OCI-LY1 (cell line): ENCODE measurements at regions not wholly inside any gene's neighbourhood (a gene's known extent, or its start where the extent isn't known, plus 50 kb on each side); places are given as distances from the start of the nearest gene placed in this dataset.

Source experiments
- H2AFZ ChIP-seq: fragments of 200-600 bp; sonication (generic), shearing (Covaris generic); 2 replicates; pipeline ENCODE4 v1.6.0; 2014; ENCODE audit warnings: antibody characterized with exemption, mild to moderate bottlenecking, low read length
- H3F3A ChIP-seq: fragments of 200-600 bp; sonication (generic), shearing (Covaris generic); 2 replicates; pipeline ENCODE4 v1.6.0; 2014; ENCODE audit warnings: mild to moderate bottlenecking, antibody characterized with exemption, low read length, moderate library complexity; ENCODE audit not compliant: insufficient read depth
- H3K27ac ChIP-seq: fragments of 200-600 bp; sonication (generic); 2 replicates; pipeline ENCODE4 v1.5.1; 2014; ENCODE audit warnings: low read length, mixed run types, mild to moderate bottlenecking, low read depth; ENCODE audit not compliant: poor library complexity, severe bottlenecking
- H3K27me3 ChIP-seq: fragments of 200-600 bp; sonication (generic); 2 replicates; pipeline ENCODE4 v1.6.0; 2014; ENCODE audit warnings: antibody characterized with exemption, mild to moderate bottlenecking, low read length, moderate library complexity; ENCODE audit not compliant: insufficient read depth
- H3K36me3 ChIP-seq: fragments of 200-600 bp; sonication (generic); 2 replicates; pipeline ENCODE4 v1.6.1; 2014; ENCODE audit warnings: mild to moderate bottlenecking, antibody characterized with exemption, low read length, moderate library complexity, mixed read lengths; ENCODE audit not compliant: insufficient read depth
- H3K4me1 ChIP-seq: fragments of 200-600 bp; sonication (generic); 2 replicates; pipeline ENCODE4 v1.5.1; 2014; ENCODE audit warnings: mild to moderate bottlenecking, low read length, moderate library complexity; ENCODE audit not compliant: insufficient read depth, severe bottlenecking
- H3K4me2 ChIP-seq: fragments of 200-600 bp; sonication (generic), shearing (Covaris generic); 2 replicates; pipeline ENCODE4 v1.6.1; 2014; ENCODE audit warnings: low read length
- H3K4me3 ChIP-seq: fragments of 200-600 bp; sonication (generic); 2 replicates; pipeline ENCODE4 v1.5.1; 2014; ENCODE audit warnings: low read length, low read depth, mild to moderate bottlenecking, mixed read lengths; ENCODE audit not compliant: poor library complexity, severe bottlenecking
- H3K79me2 ChIP-seq: fragments of 200-600 bp; shearing (Covaris generic); 2 replicates; pipeline ENCODE4 v1.6.1; 2016; ENCODE audit warnings: mixed run types, low read length, mixed read lengths; ENCODE audit not compliant: insufficient read depth
- H3K9ac ChIP-seq: fragments of 200-600 bp; sonication (generic), shearing (Covaris generic); 2 replicates; pipeline ENCODE4 v1.6.1; 2014; ENCODE audit warnings: mild to moderate bottlenecking, low read length, mixed read lengths
- H3K9me2 ChIP-seq: fragments of 200-600 bp; sonication (generic), shearing (Covaris generic); 2 replicates; pipeline ENCODE4 v1.6.1; 2014; ENCODE audit warnings: low read depth, mild to moderate bottlenecking, low read length, mixed read lengths
- H3K9me3 ChIP-seq: fragments of 200-600 bp; shearing (Covaris generic); 2 replicates; pipeline ENCODE4 v1.6.1; 2014; ENCODE audit warnings: low read length, mixed read lengths
- H4K20me1 ChIP-seq: fragments of 200-600 bp; sonication (generic), shearing (Covaris generic); 2 replicates; pipeline ENCODE4 v1.6.0; 2016; ENCODE audit warnings: mild to moderate bottlenecking, low read length; ENCODE audit not compliant: insufficient read depth
- EZH2 ChIP-seq: fragments of 200-600 bp; sonication (generic), shearing (Covaris generic); IDR thresholded peaks from 2 replicates; pipeline ENCODE4 v1.8.0; 2017; ENCODE audit warnings: borderline replicate concordance, mixed run types, mild to moderate bottlenecking, antibody characterized with exemption, low read length, moderate library complexity, mixed read lengths
- TF ChIP-seq, protein P1 (sequence below): fragments of 200-600 bp; sonication (generic), shearing (Covaris generic); IDR thresholded peaks from 2 replicates; pipeline ENCODE4 v1.5.1; 2017; ENCODE audit warnings: mild to moderate bottlenecking, antibody characterized with exemption, low read length, moderate library complexity, mixed read lengths

GRCh38 chr6:165831812-165832510, 168.9 kb upstream of the PDE10A start:
- H2AFZ ChIP-seq, result no peak overlapping the region
- TF ChIP-seq EZH2, result no peak
- TF ChIP-seq, protein P1, sequence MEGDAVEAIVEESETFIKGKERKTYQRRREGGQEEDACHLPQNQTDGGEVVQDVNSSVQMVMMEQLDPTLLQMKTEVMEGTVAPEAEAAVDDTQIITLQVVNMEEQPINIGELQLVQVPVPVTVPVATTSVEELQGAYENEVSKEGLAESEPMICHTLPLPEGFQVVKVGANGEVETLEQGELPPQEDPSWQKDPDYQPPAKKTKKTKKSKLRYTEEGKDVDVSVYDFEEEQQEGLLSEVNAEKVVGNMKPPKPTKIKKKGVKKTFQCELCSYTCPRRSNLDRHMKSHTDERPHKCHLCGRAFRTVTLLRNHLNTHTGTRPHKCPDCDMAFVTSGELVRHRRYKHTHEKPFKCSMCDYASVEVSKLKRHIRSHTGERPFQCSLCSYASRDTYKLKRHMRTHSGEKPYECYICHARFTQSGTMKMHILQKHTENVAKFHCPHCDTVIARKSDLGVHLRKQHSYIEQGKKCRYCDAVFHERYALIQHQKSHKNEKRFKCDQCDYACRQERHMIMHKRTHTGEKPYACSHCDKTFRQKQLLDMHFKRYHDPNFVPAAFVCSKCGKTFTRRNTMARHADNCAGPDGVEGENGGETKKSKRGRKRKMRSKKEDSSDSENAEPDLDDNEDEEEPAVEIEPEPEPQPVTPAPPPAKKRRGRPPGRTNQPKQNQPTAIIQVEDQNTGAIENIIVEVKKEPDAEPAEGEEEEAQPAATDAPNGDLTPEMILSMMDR, result no peak
- no peaks in the 10 kb centered on the region for H3F3A ChIP-seq
- H3K27ac ChIP-seq, result no peak overlapping the region
- no peak overlapping the region for H3K9ac ChIP-seq
- H3K4me1 ChIP-seq, result no peaks in the 10 kb centered on the region
- no peaks in the 10 kb centered on the region for H4K20me1 ChIP-seq
- H3K79me2 ChIP-seq, result no peaks in the 10 kb centered on the region
- no peaks in the 10 kb centered on the region for H3K36me3 ChIP-seq
- no peaks in the 10 kb centered on the region for H3K9me3 ChIP-seq
- no peaks in the 10 kb centered on the region for H3K9me2 ChIP-seq
- no peaks in the 10 kb centered on the region for H3K27me3 ChIP-seq
- H3K4me2 ChIP-seq, result no peak overlapping the region
- no peak overlapping the region for H3K4me3 ChIP-seq

DNA sequence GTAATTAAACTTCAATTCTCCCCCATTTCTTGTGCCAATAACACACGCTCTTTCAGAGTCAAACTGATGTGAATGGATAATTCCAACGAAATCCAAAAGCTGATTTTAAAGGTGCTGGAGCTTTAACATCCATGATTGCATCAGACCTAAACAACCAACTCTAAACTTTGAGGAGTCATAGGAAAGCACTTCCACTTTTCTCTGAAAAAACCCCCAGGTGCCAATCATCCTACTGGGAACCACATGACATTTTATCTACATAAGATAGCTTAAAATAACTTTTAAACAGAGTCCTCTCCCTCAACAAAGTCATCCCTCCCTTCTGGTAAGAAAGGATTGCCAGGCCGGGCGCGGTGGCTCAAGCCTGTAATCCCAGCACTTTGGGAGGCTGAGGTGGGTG, 167.7 kb upstream of the PDE10A start:
- H3K27me3 ChIP-seq, result no peaks in the 10 kb centered on the region
- H3K9ac ChIP-seq, result no peak overlapping the region
- no peak for TF ChIP-seq EZH2
- TF ChIP-seq, protein P1, result no peak
- no peaks in the 10 kb centered on the region for H3K36me3 ChIP-seq
- H4K20me1 ChIP-seq, result no peaks in the 10 kb centered on the region
- H3K4me1 ChIP-seq, result no peaks in the 10 kb centered on the region
- H3K9me2 ChIP-seq, result no peaks in the 10 kb centered on the region
- H2AFZ ChIP-seq, result no peak overlapping the region
- H3K9me3 ChIP-seq, result no peaks in the 10 kb centered on the region
- no peak overlapping the region for H3K4me2 ChIP-seq
- H3F3A ChIP-seq, result no peaks in the 10 kb centered on the region
- H3K4me3 ChIP-seq, result no peak overlapping the region
- no peaks in the 10 kb centered on the region for H3K79me2 ChIP-seq
- no peak overlapping the region for H3K27ac ChIP-seq

GRCh38 chr6:165829376-165829775, 166.3 kb upstream of the PDE10A start:
- no peaks in the 10 kb centered on the region for H3F3A ChIP-seq
- H3K79me2 ChIP-seq, result no peaks in the 10 kb centered on the region
- no peaks in the 10 kb centered on the region; the same call in 1 of the 2 replicates for H3K27me3 ChIP-seq
- no peak overlapping the region for H3K9ac ChIP-seq
- H4K20me1 ChIP-seq, result no peaks in the 10 kb centered on the region
- TF ChIP-seq, protein P1, result no peak
- no peak for TF ChIP-seq EZH2
- H3K4me3 ChIP-seq, result no peak overlapping the region
- H3K9me3 ChIP-seq, result no peaks in the 10 kb centered on the region
- H2AFZ ChIP-seq, result no peak overlapping the region
- H3K4me1 ChIP-seq, result no peaks in the 10 kb centered on the region
- H3K9me2 ChIP-seq, result no peaks in the 10 kb centered on the region
- no peak overlapping the region for H3K27ac ChIP-seq
- H3K36me3 ChIP-seq, result no peaks in the 10 kb centered on the region
- no peak overlapping the region for H3K4me2 ChIP-seq
